ENCODE measurements at regions not wholly inside any gene's neighbourhood (a gene's known extent, or its start where the extent isn't known, plus 50 kb on each side); places are given as distances from the start of the nearest gene placed in this dataset.

DNA sequence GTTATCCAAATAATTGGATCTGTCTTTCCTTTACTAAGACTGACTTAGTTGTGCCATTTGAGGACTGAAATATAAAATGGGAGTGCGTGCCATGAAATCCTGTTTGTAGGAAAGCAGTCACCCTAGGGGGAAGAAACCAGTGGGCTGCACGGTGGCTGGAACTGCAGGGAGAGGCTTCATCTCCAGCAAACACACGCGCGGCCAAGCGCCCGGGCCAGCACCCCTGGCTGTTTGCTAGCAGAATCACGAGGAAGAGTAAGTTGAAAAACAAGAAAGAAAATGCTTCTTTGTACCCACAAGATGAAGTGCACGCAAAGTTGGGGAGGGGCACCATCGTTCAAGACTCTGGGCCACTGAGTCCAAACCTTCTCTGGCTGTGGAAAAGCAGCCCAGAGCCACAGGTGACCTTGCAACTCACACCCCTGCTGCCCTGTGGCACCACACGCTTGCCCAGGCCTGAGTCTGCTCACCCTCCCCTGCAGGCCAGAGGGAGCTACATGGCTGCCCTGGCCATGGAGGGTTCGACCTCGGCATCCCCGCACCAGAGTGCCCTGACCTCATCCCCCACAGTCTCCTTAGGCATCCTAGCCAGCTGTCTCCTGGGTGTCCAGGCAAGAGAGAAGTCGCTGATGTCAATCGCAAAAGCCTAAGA, 55.2 kb downstream of the IRX2 start:
- no peak for DNase-seq (ENCODE audit: low read depth in 3 of 3, low spot score in 1 of 3)

DNA sequence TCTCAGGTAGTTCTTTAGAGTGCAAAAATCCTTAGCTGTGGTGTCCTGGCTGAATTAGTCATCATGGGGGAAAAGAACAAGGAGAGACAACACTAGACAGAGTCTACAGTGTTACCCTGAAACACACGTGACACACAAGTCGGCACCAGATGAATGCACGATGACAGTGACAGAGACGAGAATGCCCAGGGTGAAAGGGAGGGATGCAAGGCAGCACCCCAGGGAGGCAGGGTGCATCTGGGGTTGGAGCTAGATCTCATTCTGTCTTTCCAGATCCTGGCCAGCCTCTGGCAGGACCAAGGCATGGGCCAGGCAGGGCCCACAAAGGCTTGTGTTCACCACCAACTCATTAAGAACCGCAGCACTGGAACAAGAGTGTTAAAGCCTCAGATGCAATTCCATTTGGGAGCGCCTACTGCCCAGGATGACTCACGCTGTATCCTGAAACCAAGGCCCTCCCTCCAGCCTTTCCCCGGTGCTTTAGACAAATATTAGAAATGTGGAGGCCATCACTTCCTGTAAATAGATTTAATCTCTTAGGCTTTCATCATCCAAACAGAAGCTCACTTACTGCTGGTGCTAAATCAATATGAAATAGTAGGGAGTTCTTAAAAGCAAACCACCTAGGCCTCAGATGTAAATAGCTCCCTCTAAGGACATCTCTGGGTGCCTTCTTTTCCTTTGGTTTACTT, 56.1 kb downstream of the IRX2 start:
- DNase-seq (ENCODE audit: low read depth in 3 of 3, low spot score in 1 of 3), result no peak

DNA sequence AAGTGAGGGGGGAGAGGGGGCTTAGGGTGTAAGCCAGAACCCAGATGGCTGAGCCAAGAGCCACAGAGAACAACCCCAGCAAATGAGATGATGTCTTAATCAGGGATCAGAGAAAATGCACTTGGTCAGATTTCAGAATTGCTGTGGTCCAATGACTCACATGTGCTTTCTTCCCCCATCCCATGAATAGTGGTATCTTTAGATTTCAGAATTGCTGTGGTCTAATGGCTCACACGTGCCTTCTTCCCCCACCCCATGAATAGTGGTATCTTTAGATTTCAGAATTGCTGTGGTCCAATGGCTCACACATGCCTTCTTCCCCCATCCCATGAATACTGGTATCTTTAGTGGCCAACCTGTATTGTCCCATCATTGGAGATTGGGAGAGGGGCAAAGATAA, 59.9 kb downstream of the IRX2 start:
- no peak for DNase-seq (ENCODE audit: low read depth in 3 of 3, low spot score in 1 of 3)

DNA sequence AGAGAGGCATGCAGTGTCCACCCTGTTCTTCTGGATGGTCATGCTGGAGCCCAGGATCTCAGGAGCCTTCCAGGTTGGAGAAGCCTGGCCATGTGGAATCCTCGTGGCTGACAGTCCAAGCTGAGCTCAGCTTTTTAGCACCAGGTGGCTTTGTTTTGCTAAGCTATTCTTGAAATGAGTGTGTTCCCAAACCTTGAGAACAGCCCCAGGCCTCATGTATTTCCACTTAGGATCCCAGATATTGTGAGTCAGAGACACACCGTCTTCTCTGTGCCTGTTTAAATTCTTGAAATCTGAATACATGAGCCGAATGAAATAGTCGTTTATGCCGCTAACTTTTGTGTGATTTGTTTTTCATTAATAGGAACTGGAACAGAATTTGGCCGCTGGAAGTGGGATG, 61.2 kb downstream of the IRX2 start:
- no peak for DNase-seq (ENCODE audit: low read depth in 3 of 3, low spot score in 1 of 3)

DNA sequence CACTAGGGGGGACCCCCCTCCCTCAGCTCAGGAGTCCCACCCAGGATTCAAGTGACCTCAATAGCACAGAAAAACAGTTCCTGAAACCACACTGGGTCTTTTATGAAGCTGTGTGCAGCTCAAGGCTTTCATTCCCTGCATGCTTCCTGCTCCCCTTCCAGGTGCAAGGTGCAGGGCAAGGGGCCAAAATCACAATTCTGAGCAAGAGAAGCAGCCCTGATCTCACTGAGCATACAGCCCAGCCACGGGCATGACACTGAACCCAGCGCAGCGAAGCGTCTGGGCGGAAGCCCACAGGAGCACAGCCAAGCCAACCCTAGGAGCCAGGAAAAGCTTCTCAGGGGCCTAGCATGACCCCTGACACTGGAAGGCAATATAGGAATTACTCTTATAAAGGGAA, 62.9 kb downstream of the IRX2 start:
- DNase-seq (ENCODE audit: low read depth in 3 of 3, low spot score in 1 of 3), result no peak

DNA sequence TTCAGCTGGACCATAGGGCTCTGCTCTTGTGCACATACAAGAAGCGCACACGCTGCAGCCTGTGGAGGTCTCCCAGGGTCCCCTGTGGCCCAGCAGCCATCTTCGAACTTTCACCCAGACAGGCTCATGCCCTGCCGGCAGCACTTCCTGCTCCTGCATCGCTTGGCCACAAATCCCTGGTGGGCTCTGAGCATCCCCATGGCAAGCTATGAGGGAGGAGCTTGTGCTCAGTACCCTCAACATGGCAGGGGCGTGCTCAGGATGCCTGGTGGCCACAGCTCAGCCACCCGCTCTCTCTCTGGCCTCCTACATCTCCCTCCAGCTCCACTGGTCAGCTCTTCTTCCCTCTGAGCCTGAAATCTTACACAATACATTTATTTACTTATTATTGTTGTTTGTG, 63.7 kb downstream of the IRX2 start:
- DNase-seq (ENCODE audit: low read depth in 3 of 3, low spot score in 1 of 3), result no peak

DNA sequence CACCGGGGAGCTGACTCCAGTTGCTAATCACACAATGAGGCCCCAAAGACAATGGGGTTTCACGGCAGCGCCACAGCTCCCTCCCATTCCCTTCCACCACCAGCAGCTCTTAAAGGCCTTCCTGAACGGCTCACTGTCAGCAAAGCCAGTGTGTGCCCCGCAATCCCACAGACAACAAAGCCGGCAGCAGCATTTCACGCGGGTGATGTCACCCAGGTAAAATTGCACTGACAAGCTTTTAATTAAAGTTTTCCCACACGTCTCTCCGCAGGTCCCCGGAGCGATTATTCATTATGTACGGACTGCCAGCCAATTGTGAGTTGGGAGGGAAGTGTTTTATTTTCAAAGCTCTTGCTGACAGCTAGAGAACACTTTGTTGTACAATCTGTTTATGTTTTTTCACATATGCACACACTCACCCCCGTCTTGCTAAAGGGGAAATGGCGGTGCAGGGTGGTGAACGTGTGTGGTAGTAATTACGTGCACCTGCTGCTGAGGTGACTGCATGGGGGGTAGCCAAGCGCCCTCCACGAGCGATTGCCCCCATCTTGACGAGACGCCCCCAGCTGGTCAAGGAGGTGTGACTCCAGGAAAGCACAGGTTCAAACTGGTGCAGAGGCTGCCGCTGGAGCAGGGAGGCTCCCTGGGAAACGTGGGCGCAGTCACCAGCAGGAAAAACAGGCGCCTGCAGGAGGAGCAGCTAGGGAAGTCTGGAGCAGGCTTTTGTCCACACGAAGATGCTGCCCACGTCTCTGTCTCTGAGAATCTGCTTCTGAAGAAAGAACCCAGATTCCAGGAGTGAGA, 65.0 kb downstream of the IRX2 start:
- DNase-seq (ENCODE audit: low read depth in 3 of 3, low spot score in 1 of 3), result no peak

DNA sequence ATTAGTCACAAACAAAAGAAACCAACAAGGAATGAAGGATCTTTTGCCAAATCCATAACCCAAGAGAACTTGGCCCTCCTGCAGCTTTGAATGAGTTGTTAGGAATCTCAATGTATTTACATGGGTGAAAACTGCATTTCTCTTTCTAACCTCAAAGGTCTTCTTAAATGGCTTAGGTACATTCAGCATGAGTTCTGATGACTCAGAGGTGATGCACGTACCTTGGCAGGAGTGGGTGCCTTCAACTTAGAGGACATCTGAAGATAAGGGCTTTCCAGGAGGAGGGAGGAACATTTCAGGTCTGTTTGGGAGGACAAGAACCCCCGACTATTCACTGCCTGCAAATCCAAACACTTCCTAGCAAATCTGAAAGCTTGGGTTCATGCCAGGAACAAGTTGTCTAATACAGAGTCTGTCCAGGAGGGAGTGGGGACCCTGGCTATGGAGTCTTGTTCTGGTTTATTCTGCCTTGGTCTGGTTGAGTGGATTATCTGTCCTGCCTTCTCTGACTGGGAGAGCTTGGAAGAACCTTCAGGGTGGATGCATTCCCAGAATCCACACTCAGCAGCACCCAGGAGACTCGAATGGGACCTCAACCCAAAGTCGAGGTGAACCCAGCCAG, 65.7 kb downstream of the IRX2 start:
- DNase-seq (ENCODE audit: low read depth in 3 of 3, low spot score in 1 of 3), result no peak

DNA sequence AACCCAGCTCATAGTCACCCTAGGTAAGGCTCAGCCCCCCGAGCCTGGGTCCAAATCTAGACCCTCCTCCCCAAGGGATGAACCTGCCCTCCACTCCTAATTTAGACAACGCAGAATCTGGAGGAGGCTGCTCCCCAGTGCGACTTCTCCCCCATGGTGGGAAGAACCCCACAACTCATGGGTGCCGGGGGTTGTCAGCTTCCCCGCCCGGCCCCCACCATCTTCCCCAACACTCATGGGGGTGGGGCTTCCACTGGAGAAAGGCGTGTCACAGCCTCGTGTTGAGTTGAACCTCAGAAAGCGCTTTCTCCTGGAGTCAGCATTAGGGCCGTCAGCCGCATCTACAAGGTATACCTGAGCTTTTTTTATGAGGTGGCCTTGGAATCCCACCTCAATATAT, 66.9 kb downstream of the IRX2 start:
- DNase-seq (ENCODE audit: low read depth in 3 of 3, low spot score in 1 of 3), result no peak

DNA sequence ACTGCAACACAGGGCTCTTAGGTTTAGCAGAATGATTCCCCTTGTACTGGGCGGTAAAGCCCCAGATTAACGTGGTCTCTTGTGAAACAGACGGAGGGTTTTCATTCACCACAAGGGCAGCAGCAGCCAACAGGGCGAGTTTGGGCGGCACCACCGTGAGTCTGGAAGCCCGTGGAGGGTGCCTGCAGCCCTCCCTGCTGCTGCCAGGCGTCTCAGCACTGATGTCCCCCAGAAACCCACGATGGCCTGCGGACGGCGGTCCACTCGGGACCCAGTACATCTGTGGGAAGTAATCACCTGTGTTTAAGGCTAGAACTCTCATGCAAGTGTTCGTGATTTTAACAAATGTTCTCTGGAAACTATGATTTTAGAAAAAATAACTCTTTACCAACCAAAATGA, 67.8 kb downstream of the IRX2 start:
- DNase-seq (ENCODE audit: low read depth in 3 of 3, low spot score in 1 of 3), result no peak

DNA sequence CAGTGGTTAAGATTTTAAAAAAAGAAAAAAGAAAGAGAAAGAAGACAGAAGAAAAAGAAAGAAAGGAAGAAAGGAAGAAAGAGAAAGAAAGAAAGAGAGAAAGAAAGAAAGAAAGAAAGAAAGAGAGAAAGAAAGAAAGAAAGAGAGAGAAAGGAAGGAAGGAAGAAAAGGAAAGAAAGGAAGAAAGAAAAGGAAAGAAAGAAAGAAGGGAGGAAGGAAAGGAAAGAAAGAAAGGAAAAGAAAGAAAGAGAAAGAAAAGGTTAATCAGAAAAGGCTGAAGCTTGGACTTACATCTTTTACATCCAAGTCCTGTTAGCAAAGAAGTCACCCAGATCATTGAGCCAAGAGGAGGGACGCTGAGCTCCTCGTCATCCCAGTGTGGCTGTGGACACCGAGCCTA, 70.0 kb downstream of the IRX2 start:
- DNase-seq (ENCODE audit: low read depth in 3 of 3, low spot score in 1 of 3), result no peak

DNA sequence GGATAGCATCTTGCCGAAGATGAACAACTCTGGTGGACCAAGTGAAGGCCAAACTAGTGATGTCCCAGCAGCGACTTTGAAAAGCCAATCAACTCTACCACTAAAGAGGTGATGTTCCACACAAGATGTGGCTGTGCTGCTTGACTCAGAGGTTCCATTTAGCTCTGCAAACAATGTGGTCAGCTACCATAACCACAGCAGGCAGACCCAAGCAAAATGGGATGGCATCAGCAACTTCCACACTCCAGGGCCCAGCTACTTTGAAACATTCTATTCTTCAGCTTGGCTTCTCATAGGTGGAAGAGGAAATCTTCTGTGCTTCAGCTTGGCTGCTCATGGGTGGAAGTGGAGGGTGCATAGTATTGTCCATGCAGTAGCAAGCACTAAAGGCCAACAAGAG, 70.5 kb downstream of the IRX2 start:
- no peak for DNase-seq (ENCODE audit: low read depth in 3 of 3, low spot score in 1 of 3)

DNA sequence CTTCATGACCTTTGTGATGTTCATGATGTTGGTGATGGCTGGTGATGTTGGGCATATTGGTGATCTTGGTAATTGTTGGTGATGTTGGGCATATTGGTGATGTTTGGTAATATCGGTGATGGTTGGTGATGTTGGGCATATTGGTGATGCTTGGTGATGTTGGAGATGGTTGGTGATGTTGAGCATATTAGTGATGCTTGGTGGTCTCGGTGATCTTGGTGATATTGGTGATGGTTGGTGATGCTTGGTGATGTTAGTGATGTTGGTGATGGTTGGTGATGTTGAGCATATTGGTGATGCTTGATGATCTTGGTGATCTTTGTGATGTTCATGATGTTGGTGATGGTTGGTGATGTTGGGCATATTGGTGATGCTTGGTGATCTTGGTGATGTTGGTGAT, 73.8 kb downstream of the IRX2 start:
- no peak for DNase-seq (ENCODE audit: low read depth in 3 of 3, low spot score in 1 of 3)

DNA sequence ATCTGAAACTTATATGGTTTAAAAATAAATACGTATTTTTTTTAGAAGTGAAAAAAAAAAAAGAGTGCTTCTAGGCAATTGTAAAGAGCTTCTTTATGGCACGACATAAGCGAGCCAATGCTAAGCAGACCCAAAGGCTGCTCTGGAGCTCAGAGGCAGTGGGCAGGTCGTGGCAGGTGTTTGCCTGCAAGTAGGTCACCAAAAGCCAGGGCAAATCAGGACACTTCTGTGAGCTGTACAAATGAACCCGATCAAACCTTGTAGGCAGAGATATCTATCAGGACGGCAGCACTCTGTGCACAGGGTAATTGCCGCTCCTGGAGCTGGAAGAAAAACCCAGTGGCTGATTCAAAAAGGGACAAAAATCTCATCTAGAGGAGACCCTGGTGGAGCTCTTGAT, 75.9 kb downstream of the IRX2 start:
- DNase-seq (ENCODE audit: low read depth in 3 of 3, low spot score in 1 of 3), result no peak

DNA sequence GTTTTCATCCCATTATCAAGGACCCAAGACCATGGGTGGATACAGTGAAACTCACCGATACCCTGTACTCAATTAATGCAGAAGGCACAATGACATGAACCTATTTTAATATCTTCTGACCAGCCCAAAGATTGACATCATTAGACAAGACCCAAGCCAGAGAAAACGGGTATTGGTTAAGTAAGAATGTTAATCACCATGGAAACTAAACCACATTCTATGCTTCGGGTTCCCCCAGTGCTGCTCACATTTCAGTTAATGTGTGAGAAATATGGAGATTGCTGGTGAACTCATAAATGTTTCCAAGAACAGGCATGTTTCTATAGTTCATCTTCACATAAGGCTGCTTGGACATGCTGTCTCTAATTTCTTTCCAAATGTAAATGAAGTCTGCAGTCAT, 77.0 kb downstream of the IRX2 start:
- no peak for DNase-seq (ENCODE audit: low read depth in 3 of 3, low spot score in 1 of 3)

DNA sequence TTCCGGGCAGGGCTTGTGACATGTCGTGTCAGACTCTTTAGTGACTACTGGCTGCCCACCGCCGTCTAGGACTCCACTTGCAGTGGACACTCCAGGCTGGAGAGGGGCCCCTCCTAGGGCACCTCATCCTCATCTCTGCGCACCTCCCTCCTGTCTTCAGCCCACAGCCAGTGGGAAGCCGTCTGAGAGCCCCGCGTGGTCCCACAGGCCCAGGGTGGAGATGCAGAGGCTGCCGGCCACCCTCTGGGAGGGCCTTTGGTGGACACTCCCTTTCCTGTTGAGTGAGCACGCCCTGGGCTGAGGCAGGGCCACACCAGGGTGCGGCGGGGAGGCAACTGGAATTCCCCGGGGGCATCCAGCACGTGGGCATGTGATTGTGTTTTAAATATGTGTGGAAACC, 80.5 kb downstream of the IRX2 start:
- no peak for DNase-seq (ENCODE audit: low read depth in 3 of 3, low spot score in 1 of 3)

DNA sequence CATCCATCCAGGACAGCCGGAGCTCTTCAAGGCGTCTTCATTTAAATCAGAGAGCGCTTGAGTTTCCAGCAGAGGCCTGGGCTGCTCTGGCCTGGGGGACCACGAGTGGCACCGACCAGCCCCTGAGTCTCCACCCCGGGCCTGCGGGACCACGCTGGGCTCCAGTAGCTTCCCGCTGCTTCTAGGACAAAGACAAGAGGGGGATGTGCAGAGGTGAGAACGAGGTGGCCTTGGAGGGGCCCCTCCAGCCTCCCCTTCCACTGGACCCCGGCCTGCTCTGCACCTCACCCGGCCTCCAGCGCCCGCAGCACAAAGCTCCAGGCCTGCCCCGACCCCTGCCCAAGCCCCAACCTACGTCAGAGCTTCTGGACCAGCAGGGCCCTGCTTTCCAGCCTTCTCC, 81.6 kb downstream of the IRX2 start:
- DNase-seq (ENCODE audit: low read depth in 3 of 3, low spot score in 1 of 3), result no peak

DNA sequence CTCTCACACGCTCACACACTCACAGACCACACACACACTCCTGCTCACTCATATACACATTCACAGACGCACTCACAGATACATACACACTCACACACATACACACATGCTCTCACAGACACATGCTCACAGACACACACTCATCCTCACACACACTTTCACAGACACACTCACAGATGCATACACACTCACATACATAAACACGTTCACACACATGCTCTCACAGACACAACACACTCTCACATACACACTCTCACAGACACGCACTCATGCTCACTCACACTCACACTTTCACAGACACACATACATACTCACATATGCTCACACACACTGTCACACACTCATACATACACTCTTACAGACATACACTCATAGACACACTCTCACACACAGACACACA, 82.2 kb downstream of the IRX2 start:
- no peak for DNase-seq (ENCODE audit: low read depth in 3 of 3, low spot score in 1 of 3)

DNA sequence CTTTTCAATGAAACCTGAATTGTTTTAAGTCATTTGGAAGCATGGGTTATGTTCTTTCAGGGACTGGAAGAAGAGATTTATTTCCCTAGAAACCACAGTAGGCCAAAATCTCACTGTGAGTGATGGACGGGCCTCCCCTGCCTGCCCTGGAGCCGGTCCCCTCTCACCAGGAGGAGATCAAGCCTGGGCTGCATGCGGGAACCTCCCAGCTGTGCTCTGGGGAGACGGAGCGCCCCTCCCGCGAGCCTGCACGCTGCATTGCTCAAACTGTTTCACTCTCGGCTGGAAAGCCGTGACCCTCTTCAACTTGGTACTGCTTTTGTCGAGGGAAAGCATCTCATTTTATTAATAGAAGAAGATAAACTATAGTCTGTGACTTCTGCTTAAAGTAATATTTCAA, 85.4 kb downstream of the IRX2 start:
- no peak for DNase-seq (ENCODE audit: low read depth in 3 of 3, low spot score in 1 of 3)

DNA sequence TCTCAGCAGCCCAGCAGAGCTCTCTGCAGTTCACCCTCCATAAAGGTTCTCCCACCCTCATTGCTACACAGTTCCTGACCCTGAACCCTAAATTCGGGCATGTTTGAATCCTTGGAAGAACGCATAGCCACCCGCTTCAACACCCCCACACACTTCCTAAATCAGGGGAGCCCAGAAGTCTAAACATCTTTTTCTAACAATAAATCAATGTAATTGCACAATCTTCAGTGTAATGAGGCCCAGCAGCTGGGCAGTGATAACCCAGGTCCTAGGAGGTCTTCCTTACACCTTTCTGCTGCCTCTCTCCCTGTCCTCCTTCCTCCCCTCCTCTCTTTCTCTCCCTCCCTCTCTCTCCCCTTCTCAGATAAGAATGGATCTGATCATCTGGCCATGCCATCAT, 88.0 kb downstream of the IRX2 start:
- no peak for DNase-seq (ENCODE audit: low read depth in 3 of 3, low spot score in 1 of 3)

DNA sequence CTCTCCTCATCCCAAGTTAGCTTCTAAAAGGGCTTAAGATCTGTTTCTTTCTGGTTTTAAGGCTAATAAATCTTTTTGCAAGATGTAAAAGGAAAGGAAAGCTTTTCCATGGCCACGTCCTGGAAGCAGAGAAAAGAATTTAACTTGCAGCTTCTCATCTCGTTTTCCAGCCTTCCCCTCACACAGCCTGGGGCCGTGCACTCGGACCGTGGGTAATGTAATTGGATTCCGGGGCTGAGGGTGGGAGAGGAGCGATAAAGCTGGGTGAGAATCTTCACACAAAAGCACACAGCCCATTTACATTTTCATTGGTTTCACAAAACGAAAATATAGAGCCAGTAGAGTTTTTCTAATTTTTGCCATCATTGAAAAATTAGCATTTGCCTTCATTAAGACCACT, 91.2 kb downstream of the IRX2 start:
- DNase-seq (ENCODE audit: low read depth in 3 of 3, low spot score in 1 of 3), result no peak

DNA sequence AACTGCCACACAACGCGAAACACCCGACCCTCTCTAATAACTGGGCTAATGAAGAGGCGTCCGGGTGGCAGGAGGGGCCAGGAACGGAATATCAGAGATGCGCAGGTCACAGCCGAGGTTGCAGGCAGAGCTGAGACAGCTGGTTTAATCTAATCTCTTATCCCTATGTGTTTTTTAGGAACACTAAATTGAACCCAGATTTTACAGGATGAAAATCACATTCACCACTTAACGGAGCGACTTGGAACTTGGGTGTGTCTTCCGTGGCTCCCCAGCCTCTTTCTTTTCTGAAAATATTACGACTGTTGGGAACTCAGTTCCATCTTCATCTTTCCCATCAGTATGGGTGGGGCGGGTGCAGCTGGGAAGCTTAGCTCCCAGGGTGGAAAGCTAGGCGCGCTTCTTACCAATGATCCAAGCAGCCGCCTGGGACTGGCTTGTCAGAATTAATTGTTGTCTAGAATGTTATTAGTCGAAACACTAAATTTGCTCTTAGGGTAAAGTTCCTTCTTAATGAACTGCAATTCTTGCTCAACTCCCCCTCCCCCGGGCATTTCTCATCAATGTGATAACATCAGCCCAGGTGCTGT, 92.5 kb downstream of the IRX2 start:
- DNase-seq (ENCODE audit: low read depth in 3 of 3, low spot score in 1 of 3), result no peak

Data from stimulated activated CD4-positive, alpha-beta T cell treated with anti-CD3 and anti-CD28 coated beads, TNF-alpha, amount 100 ng/mL, for 1 hour (primary cell).